ENCODE measurements at regions not wholly inside any gene's neighbourhood (a gene's known extent, or its start where the extent isn't known, plus 50 kb on each side); places are given as distances from the start of the nearest gene placed in this dataset.
A peak's percentile ranks its signal among the peaks of the same experiment; 100 is the strongest.

DNA sequence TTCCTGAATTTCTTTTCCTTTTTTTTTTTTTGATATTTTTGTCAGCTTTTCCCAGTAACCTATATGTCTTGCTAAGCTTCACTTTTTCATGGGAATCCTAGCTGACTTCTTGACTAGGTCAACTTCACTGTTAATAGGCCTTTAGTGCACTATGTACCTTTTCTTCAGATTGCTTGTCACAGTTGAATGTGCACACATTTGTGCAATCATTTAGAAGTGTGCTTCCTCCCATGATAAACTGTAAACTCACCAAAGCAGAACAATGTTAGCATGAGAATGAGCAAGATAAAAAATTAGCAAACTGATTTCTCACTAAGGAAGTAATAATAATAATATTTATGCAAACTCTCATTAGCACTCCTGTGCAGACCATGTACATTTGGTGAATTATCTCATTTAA, 173.2 kb downstream of the PABPC4L start:
- H3K4me3 ChIP-seq (ENCODE audit: low read length): no peak overlapping the region
- no peak for DNase-seq (ENCODE audit: low read depth, low spot score)

DNA sequence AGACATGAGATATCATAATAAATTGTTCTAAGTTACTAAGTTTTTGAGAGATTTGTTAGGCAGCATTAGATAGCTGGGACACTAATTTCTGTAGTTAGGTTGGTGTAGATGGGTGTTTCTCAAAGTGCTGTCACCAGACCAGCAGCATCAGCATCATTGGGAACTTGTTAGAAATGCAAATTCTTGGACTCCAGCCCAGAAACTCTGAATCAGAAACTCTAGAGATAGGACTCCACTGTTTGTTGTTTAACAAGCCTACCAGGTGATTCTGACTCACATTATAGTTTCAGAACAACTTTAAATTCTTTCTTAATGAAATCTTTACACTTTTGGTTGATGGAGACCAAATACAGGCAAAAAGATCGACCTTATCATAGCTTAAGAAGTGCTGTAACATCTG, 173.7 kb downstream of the PABPC4L start:
- no peak for DNase-seq (ENCODE audit: low read depth, low spot score)
- no peak overlapping the region for H3K4me3 ChIP-seq (ENCODE audit: low read length)

DNA sequence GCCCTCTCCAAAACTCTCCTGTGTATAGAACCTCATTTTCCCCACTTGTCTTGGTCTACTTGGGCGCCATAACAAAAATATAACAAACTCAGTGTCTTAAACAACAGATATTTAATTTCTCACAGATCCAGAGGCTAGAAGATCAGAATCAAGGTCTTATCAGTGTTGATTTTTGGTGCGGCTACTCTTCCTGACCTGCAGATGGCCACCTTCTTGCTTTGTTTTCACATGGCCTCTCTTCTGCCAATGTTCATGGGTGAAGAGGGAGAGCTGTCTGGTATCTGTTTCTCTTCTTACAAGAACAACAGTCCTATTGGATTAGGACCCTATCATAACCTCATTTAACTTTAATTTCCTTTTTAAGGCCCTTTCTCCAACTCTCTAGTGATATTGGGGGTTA, 177.3 kb downstream of the PABPC4L start:
- no peak for DNase-seq (ENCODE audit: low read depth, low spot score)

DNA sequence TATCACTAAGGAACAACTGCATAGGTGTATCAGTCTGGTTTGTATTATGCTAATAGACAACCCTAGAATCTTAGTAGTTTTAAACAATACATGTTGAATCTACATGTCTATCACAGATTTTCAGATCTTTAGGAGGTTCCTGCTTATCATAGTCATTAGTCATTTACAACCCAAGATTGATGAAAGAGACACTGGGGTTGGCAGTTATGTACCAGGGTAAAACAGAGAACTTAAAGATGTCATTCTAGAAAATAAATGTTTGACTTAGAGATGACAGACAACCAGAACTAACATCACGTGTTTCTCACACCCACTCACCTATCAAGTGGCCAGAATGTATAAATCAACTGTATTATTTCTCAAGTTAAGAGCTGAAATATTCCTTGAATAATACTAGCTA, 181.9 kb downstream of the PABPC4L start:
- H3K4me3 ChIP-seq (ENCODE audit: low read length): no peak overlapping the region

More for the DNA sequence above, 177.3 kb downstream of the PABPC4L start:
- no peak overlapping the region for H3K4me3 ChIP-seq (ENCODE audit: low read length)

DNA sequence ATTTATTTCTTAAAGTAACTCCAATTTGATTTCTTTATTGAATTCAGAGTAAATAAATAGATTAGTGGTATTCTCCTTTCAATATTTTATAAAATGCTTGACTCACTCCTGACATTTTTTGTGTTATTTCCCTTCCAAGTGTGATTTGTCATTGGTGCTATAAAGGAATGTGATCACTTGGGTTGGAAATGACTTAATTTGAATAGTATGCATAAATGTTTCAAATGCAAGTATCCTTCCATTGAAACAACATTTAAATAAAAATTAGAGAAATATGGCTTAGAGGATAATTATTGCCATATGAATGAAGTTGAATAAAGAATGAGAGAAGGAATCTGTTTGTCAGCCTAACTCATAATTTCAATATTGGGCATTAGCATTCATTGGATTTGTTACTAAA, 182.7 kb downstream of the PABPC4L start:
- no peak for DNase-seq (ENCODE audit: low read depth, low spot score)
- H3K4me3 ChIP-seq (ENCODE audit: low read length): no peak overlapping the region

More for the DNA sequence above, 181.9 kb downstream of the PABPC4L start:
- no peak for DNase-seq (ENCODE audit: low read depth, low spot score)

DNA sequence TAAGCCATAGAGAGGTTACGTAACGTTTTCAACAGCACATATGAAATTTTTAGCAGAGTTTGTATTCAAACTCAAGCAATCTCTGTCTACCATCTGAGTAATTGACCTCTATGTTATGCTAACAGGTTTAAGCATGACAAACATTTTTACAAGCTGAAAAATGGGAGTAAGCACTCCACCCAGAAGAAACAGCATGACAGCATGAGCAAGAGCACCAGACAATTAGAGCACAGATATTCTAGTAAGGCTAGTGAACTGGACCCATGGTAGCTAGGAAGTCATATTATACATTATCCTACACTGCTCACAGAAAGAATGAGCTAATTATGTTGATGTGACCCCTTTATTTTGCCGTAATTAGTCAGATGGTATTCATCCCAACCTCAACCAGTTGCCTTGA, 200.5 kb downstream of the PABPC4L start:
- no peak for DNase-seq (ENCODE audit: low read depth, low spot score)
- no peak overlapping the region for H3K4me3 ChIP-seq (ENCODE audit: low read length)

DNA sequence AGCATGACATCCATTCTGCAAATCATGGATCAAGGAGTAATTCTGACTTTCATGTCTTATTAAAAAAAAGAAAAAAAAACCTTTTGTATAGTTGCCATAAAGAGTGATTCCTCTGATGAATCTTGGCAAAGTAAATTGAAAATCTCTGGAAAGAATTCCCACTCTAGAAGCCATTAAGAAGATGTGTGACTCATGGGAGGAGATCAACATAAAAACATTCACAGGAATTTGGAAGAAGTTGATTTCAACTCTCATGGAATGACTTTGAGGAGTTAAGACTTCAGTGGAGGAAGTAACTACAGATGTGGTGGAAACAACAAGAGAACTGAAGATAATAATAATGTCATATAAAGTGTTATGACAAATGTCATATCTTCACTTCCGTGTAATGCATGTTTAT, 204.2 kb downstream of the PABPC4L start:
- no peak overlapping the region for H3K4me3 ChIP-seq (ENCODE audit: low read length)
- no peak for DNase-seq (ENCODE audit: low read depth, low spot score)

- no peak for DNase-seq (ENCODE audit: low read depth, low spot score)
- H3K4me3 ChIP-seq (ENCODE audit: low read length): no peak overlapping the region
Measured at GRCh38 chr4:133996431-133997121, 205.0 kb downstream of the PABPC4L start.

- H3K4me3 ChIP-seq (ENCODE audit: low read length): no peak overlapping the region
Measured at GRCh38 chr4:133995243-133995960, 206.2 kb downstream of the PABPC4L start.

GRCh38 chr4:133982533-133983224, 218.9 kb downstream of the PABPC4L start:
- no peak for DNase-seq (ENCODE audit: low read depth, low spot score)
- H3K4me3 ChIP-seq (ENCODE audit: low read length): no peak overlapping the region

More at GRCh38 chr4:133995243-133995960, 206.2 kb downstream of the PABPC4L start:
- DNase-seq (ENCODE audit: low read depth, low spot score): no peak

DNA sequence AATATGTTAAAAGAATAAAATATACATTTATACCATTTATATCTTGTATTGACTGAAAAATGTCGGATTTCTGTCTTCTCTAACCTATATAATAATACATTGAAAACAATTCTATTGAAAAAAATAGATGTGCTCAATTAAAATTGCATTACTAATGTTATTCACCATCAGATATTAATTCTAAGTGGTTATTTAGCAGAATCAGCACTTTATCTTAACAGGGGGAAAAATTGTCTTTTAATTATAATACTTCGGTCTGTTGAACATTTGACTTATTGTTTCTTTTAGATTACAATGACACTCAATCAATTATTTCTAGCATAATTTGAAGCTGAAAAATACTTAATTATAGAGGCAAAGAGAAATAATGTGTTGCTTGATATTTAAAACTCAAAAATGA, 220.3 kb downstream of the PABPC4L start:
- no peak overlapping the region for H3K4me3 ChIP-seq (ENCODE audit: low read length)
- no peak for DNase-seq (ENCODE audit: low read depth, low spot score)

GRCh38 chr4:133972586-133972985, 229.0 kb downstream of the PABPC4L start:
- no peak for DNase-seq (ENCODE audit: low read depth, low spot score)
- H3K4me3 ChIP-seq (ENCODE audit: low read length): no peak overlapping the region

DNA sequence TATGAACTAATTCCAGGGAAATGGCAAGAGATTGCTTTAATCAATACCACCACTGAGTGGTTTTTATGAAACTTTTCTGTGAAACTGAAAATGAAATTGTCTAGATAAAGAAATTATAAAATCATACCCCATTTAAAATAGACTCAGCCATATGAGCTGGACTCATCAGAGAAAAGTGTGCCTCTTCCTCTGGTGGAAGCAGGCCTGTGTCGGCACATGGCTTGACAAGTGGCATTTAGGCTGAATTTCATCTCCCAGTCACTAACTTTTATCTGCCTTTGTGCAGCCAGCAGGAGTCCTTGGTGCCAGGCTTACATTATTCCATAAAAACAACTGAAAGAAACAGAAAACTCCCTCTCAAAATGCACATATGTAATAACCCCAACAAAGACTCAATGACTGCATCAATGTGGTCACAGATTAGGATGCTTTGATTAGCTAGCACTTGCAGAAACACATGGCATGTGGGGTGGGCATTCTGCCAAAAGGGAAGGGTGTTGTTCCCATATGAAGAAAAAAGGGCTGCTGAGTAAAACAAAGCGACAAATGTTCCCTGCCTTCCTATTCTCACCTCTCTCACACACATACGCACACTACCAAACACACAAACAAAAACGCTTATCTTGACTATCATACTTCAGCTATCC, 232.3 kb downstream of the PABPC4L start:
- peak; percentile 28 for DNase-seq (ENCODE audit: low read depth, low spot score)
- H3K4me3 ChIP-seq (ENCODE audit: low read length): no peak overlapping the region

DNA sequence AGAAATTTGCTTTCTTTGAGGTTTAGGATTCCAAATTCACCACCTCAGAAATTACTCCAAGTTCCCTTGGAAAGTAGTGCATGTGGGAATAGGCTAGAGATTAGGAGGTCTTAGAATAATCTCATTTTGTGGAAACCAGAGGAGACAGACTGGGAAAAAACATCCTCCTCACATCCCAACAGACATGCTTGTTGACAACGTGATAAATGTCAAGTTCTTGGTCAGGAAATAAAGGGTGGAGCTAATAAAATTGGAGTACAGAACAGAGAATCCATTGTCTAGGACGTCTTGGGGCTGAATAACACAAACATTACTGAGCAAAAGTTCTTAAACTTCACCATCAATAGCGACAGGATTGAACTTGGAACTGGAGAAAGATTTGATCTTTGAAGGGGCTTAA, 233.4 kb downstream of the PABPC4L start:
- no peak for DNase-seq (ENCODE audit: low read depth, low spot score)
- H3K4me3 ChIP-seq (ENCODE audit: low read length): no peak overlapping the region

GRCh38 chr4:133960975-133961374, 240.6 kb downstream of the PABPC4L start:
- H3K4me3 ChIP-seq (ENCODE audit: low read length): no peak overlapping the region
- no peak for DNase-seq (ENCODE audit: low read depth, low spot score)

DNA sequence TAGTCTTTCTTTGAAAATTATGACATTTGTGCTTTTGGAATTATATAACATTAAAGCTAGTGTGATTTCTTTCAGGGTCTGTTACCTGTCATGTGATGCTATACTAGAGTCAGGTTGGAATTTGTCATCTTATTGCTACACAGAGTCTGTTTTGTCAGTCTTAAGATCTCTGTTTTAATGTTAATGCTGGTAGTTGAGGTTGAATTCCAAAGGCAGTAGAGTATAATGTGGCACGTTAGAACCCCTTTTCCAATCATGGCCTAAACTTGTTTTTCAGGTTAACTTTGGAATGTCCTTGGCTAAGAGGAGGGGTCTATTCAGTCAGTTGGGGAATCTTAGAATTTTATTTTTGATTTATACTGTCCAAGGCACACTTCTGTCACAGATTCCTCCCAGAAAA, 258.5 kb downstream of the PABPC4L start:
- H3K4me3 ChIP-seq (ENCODE audit: low read length): no peak overlapping the region
- DNase-seq (ENCODE audit: low read depth, low spot score): no peak

DNA sequence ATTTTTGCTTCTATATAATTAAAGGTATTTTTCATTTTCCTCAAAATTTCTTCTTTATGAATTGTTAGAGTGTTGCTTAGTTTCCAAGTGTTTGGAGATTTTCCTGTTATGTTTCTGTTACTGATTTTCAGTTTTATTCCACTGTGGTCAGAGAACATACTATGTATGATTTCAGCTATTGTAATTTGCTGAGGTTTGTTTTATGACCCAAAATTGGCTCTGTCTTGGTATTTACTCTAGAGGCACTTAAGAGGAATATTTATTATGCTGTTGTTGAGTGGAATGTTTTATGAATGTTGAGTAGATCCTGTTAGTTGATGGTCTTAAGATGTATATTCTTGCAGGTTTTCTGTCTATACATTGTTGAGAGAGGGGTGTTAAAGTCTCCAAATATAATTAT, 263.5 kb downstream of the PABPC4L start:
- no peak overlapping the region for H3K4me3 ChIP-seq (ENCODE audit: low read length)
- no peak for DNase-seq (ENCODE audit: low read depth, low spot score)

DNA sequence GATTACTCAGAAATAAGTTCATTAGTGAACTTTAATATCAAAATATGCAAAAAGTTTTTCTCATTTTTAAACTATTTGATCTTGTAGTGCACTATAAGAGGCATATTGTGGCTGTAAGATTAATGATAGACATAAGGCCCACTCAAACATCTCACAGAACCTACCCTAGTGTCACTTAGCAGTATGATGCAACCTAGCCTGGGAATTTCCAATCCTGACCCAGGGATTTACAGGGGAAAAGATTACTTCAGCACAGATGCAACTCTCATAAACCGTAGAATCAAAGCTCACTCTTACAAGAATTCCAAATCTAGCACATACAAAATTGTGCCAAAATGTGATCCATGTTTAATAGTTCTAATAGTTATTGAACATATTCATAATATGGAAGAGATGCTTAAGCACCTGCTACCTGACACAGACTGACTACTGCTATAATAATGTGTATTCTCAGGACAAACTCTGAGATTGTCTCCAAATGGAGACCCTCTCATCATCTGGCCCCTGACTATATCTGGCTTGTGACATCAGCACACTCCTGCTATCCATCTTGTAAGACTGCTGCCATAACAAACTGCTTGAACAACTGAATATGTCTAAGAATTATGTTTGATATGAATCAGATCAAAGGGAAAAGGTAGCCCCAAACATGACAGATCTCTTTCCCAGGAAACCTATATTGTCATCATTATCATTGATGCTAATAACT, 271.9 kb downstream of the PABPC4L start:
- no peak for DNase-seq (ENCODE audit: low read depth, low spot score)
- H3K4me3 ChIP-seq (ENCODE audit: low read length): no peak overlapping the region

Data from Jurkat, Clone E6-1 (cell line).